Inflammatory macrophage treated with lipopolysaccharide for 4 hours (primary cell): ENCODE measurements at regions not wholly inside any gene's neighbourhood (a gene's known extent, or its start where the extent isn't known, plus 50 kb on each side); places are given as distances from the start of the nearest gene placed in this dataset.

Experiments
- DNase-seq: peaks from one replicate; pipeline ENCODE4 v3.0.0-alpha.2; 2020

DNA sequence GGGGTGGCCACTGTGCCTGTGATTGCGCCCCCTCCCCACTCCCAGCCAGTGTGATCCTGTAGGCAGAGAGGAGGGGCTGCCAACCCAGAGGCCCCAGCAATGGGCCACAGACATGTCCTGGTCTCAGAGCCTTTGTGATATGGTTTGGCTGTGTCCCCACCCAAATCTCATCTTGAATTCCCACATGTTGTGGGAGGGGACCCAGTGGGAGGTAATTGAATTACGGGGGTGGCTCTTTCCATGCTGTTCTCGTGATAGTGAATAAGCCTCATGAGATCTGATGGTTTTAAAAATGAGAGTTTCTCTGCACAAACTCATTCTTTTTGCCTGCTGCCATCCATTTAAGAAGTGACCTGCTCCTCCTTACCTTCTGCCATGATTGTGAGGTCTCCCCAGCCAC is 56.8 kb upstream of the ZNF469 start:
- DNase-seq = no peak

DNA sequence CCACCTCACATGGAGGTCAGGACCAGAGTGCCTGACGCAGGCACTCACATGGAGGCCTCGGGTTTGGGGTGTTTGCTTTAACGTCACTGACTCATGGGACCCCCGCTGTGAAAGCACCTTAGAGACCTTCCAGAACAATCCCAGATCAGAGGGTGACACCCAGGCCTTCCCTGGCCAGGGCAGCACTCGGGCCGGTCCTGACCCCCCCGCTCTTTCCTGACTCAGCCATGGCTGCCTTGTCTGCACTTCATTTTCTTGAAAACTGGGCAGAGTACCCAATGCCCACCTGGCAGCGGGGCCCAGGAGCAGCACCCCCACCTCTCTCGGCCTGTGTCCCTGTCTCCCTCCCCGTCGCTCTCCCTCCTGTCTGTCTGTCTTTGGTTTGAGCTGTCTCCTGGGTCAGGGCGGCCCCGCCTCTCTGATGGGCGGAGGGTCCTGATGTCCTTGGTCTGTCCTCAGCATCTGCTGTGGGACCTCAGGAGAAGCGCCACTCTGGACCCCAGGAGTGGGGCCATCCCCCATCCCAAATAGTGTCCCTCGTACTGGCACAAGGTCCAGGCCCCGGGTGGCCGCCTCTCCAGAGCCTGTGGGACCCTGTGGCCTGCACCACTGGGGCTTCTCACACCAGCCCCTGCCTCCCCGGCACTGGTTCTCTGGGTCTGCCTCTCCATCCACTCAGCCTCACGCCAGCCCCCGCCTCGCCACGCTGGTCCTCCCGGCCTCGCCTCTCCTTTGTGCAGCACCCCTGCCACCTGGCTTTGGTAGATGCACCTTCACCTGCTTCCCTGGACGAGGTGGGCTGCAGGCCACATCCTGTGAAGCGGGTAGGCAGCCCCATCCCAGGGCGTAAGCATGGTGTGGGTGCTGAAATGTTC is 55.9 kb upstream of the ZNF469 start:
- no peak for DNase-seq

DNA sequence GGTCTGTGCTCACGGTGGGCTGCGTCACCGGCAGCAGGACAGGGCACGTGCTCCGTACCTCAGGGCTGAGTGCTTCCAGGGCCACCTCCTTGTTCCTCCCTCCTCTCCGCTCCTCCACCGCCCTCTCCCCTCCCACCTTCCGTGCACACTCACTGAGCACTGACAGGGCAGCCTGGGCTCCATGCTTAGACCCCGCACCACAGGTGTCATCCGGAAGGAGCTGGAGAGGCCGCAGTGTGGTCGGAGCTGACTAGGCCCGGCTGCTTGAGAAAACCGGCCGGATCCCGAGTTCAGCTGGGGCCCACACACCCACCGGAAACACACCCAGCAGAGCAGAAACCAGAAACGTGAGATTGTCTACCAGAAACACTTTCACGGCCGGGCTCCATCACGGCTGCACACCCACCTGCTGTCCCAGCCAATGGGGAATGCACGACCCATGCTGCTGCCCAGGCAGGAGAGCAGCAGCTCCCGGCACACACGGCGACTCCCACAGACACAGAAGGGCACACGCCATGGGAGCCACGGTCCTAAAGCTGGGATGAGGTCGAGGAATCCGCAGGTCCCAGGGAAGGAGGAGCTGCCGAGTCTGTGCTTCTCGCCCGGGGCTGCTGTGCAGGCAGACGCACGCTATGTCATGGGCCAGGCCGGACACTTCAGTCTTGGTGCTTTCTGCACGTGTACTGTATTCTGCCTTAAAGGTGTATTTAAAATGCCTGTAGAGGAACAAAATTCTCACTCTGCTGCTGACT is 55.0 kb upstream of the ZNF469 start:
- DNase-seq = no peak

DNA sequence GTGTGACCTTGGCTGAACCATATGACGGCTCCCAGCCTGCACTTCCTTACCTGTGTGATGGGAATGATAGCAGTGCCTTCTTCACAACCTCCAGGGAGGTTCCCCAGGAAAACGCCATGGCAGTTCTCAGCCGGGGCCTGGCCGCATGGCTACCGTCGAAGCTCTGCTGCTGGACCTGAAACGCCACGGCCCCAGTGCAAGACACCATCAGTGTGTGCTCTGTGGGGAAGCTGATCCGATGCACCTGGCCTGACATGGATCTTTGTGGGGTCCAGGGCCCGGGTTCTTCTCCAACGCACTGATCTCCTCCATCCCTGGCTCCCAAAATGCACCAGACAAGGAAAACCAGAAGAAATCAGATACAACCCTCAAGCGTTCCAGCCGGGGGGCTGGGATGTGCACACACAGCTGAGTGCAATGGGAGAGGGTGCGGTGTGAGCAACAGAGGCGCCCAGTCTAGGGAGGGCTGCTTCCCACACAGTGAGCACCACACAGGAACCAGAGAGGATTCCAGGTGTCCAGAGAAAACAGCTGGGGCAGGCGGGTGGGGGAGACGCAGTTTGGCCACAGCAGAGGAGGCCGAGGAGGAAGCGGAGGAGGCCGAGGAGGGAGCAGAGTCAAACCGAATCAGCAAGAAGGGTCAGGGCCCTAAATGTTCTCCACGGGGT is 54.3 kb upstream of the ZNF469 start:
- no peak for DNase-seq

DNA sequence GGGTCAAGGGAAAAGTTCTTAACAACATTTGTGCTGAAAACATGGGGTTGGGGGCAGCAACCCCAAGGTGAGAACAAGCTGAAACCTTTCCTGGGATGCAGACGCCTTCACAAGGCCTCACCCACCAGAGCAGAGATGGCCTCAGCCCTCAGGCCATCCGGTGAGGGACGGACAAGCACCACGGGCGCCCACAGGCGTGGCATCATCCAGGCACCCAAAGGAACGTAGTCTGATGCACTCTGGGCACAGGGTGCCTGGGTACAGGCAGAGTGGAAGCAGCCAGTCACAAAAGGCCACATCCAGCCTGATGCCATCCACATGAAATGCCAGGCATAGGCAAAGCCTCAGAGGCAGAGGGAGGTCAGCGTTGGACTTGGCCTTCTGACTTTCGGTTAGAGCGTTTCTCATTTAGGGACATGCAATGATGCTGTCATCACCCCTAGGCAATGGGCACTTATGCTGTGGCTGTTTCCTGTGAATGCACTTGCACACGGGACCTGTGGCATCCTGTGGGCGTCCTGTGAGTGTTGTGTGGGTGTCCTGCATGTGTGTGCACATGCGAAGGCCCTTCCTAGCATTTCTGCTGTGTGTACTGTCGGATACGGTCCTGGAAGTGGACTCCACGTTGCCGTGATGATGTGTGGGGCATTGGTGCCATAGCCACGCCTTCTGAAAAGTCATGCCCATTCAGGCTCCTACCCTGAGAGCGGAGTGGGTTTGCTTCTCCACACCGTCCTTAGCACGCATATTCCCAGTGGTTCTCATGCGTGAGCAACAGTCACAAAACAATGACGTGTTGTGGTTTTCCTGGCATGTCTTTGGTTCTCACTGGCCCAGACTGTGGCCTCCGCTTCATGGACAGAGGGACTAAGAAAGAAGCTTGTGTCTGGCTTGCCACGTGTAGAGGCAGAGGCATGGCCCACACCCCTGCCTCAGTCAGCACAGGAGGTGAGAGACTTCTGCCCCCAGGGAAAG is 52.7 kb upstream of the ZNF469 start:
- no peak for DNase-seq

DNA sequence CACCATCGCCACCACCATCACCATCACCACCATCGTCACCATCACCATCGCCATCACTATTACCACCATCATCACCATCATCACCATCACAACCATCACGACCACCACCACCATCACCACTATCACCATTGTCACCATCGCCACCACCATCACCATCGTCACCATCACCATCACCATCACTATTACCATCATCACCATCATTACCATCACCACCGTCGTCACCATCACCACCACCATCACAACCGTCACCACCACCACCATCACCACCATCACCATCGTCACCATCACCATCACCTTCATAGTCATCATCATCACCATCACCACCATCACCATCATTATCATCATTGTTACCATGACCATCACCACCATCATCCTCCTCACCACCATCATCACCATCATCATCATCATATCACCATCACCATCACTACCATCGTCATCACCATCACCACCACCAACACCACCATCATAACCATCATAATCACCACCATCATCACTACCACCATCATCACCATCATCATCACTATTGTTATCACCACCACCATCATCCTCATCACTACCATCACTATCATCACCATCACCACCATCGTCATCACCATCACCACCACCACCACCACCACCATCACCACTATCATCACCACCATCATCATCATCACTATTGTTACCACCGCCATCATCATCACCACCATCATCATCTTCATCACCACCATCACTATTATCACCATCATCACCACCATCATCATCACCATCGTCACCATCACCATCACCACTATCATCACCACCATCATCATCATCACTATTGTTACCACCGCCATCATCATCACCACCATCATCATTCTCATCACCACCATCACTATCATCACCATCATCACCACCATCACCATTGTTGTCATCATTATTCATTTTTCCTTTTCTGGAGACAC is 51.5 kb upstream of the ZNF469 start:
- DNase-seq = no peak

DNA sequence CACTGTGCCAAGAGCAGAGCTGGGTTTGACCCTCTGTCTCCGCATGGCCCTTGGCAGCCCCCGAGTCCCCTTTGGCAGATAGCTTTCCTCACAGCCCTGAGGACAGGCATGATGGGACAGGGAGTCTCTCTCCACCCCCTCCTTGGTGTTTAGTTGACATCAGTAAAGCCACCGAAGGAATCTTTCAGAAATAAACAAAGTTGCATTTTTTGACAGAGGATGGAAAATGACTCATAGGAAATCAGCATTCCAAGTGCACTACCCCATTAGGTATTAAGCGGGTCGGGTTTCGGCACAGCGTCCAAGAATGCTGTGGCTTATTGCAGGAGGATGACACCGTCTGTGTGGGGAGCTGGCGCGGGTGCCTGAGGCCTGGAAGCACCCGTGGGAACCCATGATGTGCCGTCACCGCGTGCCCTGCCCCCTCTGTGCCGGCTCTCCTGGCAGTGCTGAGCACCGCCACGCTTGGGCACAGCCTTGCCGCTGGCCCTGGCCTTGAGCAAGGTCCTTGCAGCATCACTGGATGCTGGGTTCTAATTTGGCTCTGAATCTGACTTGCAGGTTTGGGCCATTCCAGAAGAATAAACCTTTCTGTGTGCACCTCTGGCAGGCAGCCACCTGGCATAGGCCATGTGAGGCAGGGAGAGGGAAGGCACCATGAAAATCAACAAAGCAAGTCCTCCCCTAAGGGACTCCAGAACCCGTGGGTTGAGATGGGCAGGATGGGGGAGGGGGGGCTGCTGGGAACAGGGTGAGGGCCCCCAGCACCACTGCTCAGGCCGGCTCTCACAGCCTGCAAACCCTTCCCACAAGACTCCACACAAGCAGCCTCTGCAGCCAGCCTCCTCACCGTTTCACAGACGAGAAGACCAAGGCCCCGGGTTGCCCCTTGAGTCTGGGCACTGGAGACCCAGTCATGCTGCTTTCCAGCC is 50.5 kb upstream of the ZNF469 start:
- no peak for DNase-seq

DNA sequence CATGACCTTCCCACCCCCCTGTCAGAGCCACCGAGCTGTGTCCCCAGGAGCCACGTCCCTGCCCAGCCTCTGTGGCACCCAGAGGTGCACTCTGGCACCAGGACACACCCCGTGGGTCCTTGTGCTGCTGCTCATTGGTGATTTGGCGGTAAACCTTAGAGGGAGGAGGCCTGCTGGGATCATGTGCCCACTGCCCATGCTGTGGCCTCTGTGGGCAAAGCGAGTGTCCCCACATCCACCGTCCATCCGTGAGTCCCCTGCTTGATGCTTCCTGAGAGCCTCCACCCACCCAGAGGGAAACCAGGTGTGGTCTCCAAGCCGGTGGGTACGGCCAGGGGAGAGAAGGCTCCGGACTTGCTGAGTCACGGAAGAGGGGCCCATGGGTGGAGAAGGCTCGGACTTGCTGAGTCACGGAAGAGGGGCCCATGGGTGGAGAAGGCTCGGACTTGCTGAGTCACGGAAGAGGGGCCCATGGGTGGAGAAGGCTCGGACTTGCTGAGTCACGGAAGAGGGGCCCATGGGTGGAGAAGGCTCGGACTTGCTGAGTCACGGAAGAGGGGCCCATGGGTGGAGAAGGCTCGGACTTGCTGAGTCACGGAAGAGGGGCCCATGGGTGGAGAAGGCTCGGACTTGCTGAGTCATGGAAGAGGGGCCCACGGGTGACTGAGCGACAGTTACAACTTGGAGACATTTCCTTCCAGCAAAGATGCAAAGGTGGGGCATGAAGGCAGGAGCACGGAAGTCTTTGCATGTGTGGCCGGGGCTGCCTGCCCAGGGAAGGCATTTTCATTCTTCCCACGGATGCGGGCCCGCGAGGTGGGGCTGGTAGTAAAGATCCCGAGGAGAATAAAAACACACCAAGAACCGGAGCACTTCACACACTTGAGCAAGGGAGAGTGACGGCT is 49.6 kb upstream of the ZNF469 start:
- DNase-seq = peak; percentile 38
